Breast epithelium (tissue), 3 donors: ENCODE measurements at regions not wholly inside any gene's neighbourhood (a gene's known extent, or its start where the extent isn't known, plus 50 kb on each side); places are given as distances from the start of the nearest gene placed in this dataset.

Experiments
- POLR2A ChIP-seq: fragments of 450-650 bp; IDR thresholded peaks from one replicate; pipeline ENCODE4 v1.6.1; 2016; ENCODE audit warnings: antibody characterized with exemption, mild to moderate bottlenecking, moderate library complexity
- TF ChIP-seq, protein P1 (sequence below), 3 donors: fragments of 450-650 bp; IDR thresholded peaks; one replicate each; pipeline ENCODE4 v1.5.1; 2016 to 2017; ENCODE audit warnings: antibody characterized with exemption in 3 of 3, mild to moderate bottlenecking in 3 of 3, moderate library complexity in 3 of 3

DNA sequence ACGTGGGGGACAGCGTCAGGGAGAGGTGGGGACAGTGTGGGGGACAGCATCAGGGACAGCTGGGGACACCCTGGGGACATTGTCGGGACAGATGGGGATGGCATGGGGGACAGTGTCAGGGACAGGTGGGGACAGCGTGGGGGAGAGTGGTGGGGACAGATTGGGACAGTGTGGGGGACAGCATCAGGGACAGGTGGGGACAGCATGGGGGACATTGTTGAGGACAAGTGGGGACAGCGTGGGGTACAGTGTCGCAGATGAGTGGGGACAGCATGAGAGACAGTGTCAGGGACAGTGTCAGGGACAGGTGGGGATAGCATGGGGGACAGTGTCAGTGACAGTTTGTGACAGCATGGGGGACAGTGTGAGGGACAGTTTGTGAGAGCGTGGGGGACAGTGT lies 240.9 kb downstream of the TMEM121 start:
- TF ChIP-seq, protein P1, sequence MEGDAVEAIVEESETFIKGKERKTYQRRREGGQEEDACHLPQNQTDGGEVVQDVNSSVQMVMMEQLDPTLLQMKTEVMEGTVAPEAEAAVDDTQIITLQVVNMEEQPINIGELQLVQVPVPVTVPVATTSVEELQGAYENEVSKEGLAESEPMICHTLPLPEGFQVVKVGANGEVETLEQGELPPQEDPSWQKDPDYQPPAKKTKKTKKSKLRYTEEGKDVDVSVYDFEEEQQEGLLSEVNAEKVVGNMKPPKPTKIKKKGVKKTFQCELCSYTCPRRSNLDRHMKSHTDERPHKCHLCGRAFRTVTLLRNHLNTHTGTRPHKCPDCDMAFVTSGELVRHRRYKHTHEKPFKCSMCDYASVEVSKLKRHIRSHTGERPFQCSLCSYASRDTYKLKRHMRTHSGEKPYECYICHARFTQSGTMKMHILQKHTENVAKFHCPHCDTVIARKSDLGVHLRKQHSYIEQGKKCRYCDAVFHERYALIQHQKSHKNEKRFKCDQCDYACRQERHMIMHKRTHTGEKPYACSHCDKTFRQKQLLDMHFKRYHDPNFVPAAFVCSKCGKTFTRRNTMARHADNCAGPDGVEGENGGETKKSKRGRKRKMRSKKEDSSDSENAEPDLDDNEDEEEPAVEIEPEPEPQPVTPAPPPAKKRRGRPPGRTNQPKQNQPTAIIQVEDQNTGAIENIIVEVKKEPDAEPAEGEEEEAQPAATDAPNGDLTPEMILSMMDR (IDR thresholded peaks at IDR 0.05) = no peak
- TF ChIP-seq POLR2A = no peak
